Sigmoid colon (tissue), 4 donors: ENCODE measurements at regions not wholly inside any gene's neighbourhood (a gene's known extent, or its start where the extent isn't known, plus 50 kb on each side); places are given as distances from the start of the nearest gene placed in this dataset.

Source experiments
- CTCF ChIP-seq, 4 experiments: fragments of 450-650 bp in 3 of 4; fragments of 200-600 bp in 1 of 4; IDR thresholded peaks; one replicate each; pipeline ENCODE4 v1.5.1; 2016 to 2019; ENCODE audit warnings: antibody characterized with exemption in 4 of 4, mild to moderate bottlenecking in 3 of 4, moderate library complexity in 2 of 4
- EP300 ChIP-seq, 4 donors: sonication (generic); formaldehyde crosslinking; IDR thresholded peaks; one replicate each; pipeline ENCODE4 v1.6.1; 2017; ENCODE audit warnings: antibody characterized with exemption in 4 of 4
- POLR2A ChIP-seq, 2 donors: fragments of 450-650 bp; IDR thresholded peaks; one replicate each; pipeline ENCODE4 v1.6.1; 2016; ENCODE audit warnings: antibody characterized with exemption in 2 of 2, mild to moderate bottlenecking in 2 of 2, moderate library complexity in 2 of 2
- POLR2AphosphoS5 ChIP-seq, 4 donors: sonication (generic); formaldehyde crosslinking; IDR thresholded peaks; one replicate each; pipeline ENCODE4 v1.6.1; 2017; ENCODE audit warnings: antibody characterized with exemption in 4 of 4

GRCh38 chr2:129408570-129408969 is 570.9 kb upstream of the RAB6C start:
- no peak for TF ChIP-seq CTCF (IDR thresholded peaks at IDR 0.05)
- no peak for TF ChIP-seq POLR2A (IDR thresholded peaks at IDR 0.05)
- no peak for TF ChIP-seq POLR2AphosphoS5 (IDR thresholded peaks at IDR 0.05)
- no peak for TF ChIP-seq EP300 (IDR thresholded peaks at IDR 0.05)
